ENCODE measurements at regions not wholly inside any gene's neighbourhood (a gene's known extent, or its start where the extent isn't known, plus 50 kb on each side); places are given as distances from the start of the nearest gene placed in this dataset.
"Not testable (repeated sequence)": the region's sequence is repeated elsewhere in the genome, so short reads cannot be mapped to it uniquely, and the experiment has no call there.

DNA sequence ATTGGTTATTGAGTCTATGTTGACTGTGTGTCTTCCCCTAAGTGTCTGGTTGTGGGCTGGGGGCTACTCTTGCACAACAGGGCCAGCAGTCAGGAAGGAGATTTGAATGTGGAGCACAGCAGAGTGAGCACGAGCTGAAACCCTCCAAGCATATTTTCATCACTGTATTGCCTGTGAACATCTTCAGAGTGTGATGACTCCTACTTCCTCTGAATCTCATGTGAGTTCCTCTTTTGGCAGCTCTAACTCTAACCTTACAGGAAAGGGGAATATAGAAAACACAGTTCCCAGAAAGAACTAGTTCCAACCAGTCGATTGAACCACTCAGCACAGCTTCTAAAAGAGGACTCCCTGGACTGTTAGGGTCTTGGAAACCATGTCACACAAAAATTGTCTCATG lies 211.6 kb downstream of the RAP2B start:
- DNase-seq (ENCODE audit: low spot score) = no peak
- no peaks in the 10 kb centered on the region for H3K27me3 ChIP-seq (replicated peaks; ENCODE audit: insufficient read depth)
- no peak overlapping the region for H3K4me3 ChIP-seq
- intact Hi-C loops (cut with DNase I) = no loop called here
- no peaks in the 10 kb centered on the region for H3K9me3 ChIP-seq
- H3K36me3 ChIP-seq = no peaks in the 10 kb centered on the region
- no peaks in the 10 kb centered on the region for H3K4me1 ChIP-seq (replicated peaks)
- no peak overlapping the region for H3K27ac ChIP-seq
- TF ChIP-seq, protein P1, sequence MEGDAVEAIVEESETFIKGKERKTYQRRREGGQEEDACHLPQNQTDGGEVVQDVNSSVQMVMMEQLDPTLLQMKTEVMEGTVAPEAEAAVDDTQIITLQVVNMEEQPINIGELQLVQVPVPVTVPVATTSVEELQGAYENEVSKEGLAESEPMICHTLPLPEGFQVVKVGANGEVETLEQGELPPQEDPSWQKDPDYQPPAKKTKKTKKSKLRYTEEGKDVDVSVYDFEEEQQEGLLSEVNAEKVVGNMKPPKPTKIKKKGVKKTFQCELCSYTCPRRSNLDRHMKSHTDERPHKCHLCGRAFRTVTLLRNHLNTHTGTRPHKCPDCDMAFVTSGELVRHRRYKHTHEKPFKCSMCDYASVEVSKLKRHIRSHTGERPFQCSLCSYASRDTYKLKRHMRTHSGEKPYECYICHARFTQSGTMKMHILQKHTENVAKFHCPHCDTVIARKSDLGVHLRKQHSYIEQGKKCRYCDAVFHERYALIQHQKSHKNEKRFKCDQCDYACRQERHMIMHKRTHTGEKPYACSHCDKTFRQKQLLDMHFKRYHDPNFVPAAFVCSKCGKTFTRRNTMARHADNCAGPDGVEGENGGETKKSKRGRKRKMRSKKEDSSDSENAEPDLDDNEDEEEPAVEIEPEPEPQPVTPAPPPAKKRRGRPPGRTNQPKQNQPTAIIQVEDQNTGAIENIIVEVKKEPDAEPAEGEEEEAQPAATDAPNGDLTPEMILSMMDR (IDR thresholded peaks at IDR 0.05) = no peak
- TF ChIP-seq POLR2A (IDR thresholded peaks at IDR 0.05) (no peak), POLR2AphosphoS5 (IDR thresholded peaks at IDR 0.05) (no peak)
- 82% methylated on average over 2 of the region's 2 CpGs for WGBS

DNA sequence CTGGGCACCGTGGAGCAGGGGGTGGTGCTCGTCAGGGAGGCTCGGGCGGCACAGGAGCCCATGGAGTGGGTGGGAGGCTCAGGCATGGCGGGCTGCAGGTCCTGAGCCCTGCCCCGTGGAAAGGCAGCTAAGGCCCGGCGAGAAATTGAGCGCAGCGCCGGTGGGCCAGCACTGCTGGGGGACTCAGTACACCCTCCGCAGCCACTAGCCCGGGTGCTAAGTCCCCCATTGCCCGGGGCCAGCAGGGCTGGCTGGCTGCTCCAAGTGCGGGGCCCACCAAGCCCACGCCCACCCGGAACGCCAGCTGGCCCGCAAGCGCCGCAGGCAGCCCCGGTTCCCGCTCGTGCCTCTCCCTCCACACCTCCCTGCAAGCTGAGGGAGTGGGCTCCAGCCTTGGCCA lies 216.3 kb downstream of the RAP2B start:
- 94% methylated on average over 9 of the region's 24 CpGs for WGBS
- intact Hi-C loops (cut with DNase I); H3K27ac ChIP-seq; H3K36me3 ChIP-seq; H3K4me3 ChIP-seq; H3K9me3 ChIP-seq; H3K4me1 ChIP-seq (replicated peaks); DNase-seq (ENCODE audit: low spot score); H3K27me3 ChIP-seq (replicated peaks; ENCODE audit: insufficient read depth): not testable (repeated sequence)

DNA sequence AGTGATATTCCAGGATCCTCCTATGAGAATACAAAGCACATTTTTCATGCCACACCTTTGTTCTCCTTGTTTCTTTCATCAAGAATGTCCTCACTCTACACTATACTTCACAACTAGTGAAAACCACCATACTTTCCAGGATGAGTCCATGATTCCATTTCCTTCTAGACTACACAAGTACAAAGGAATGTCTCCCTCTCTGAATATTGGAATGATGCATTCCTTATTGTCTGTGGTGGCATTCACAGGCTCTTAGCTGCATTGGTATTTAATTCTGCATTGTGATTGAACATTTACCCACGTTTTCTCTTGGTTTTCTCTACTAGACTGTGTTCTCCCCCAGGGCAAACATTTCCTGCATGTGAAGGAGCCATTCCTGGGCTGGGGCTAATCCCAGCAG lies 217.5 kb downstream of the RAP2B start:
- Histone ChIP-seq H3K4me1 (replicated peaks) (no peaks in the 10 kb centered on the region), H3K27ac (no peak overlapping the region), H3K9me3 (no peaks in the 10 kb centered on the region), H3K36me3 (no peaks in the 10 kb centered on the region), H3K4me3 (no peak overlapping the region), H3K27me3 (replicated peaks; ENCODE audit: insufficient read depth) (no peaks in the 10 kb centered on the region)
- intact Hi-C loops (cut with DNase I) = no loop called here
- TF ChIP-seq POLR2A (IDR thresholded peaks at IDR 0.05) = no peak
- no peak for TF ChIP-seq POLR2AphosphoS5 (IDR thresholded peaks at IDR 0.05)
- TF ChIP-seq, protein P1 (IDR thresholded peaks at IDR 0.05) = no peak
- WGBS = 52% methylated on average over 1 of the region's 1 CpG
- no peak for DNase-seq (ENCODE audit: low spot score)

DNA sequence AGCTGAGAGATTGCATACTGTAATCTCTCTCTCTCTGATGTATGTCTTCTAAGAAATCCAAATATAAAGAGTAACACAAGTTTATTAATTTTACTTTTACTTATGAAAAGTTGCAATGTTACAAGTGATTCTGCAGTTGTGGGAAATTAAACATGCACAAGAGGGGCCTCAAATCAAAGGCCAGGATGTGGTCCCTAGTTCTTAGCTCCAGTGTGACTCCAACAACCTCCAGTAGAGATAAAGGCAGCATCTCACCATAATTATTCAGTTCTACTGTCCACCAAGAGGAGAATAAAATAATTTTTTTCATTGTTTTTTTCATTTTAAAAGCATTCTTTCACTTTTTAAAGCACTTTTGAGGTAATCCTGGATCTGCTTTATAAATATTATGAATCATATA lies 223.3 kb downstream of the RAP2B start:
- Histone ChIP-seq H3K4me1 (replicated peaks) (no peaks in the 10 kb centered on the region), H3K27ac (no peak overlapping the region), H3K36me3 (no peaks in the 10 kb centered on the region), H3K9me3 (no peaks in the 10 kb centered on the region), H3K27me3 (replicated peaks; ENCODE audit: insufficient read depth) (no peaks in the 10 kb centered on the region), H3K4me3 (no peak overlapping the region)
- intact Hi-C loops (cut with DNase I) = no loop called here
- DNase-seq (ENCODE audit: low spot score) = no peak
- TF ChIP-seq POLR2A (IDR thresholded peaks at IDR 0.05) = no peak
- TF ChIP-seq POLR2AphosphoS5 (IDR thresholded peaks at IDR 0.05) = no peak
- TF ChIP-seq, protein P1 (IDR thresholded peaks at IDR 0.05) = no peak

DNA sequence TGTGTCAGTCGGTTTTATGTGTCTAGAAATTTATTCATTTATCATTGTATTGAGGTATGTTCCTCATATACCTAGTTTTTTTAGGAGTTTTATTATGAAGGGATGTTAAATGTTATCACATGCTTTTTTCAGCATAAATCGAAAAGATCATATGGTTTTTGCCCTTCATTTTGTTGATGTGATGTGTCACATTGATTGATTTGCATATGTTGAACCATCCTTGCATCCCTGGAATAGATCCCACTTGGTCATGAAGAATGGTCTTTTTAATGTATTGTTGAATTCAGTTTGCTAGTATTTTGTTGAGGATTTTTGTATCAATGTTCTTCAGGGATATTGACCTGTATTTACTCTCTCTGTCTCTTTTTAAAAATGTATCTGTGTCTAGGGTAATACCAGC lies 230.3 kb downstream of the RAP2B start:
- DNase-seq (ENCODE audit: low spot score) = no peak
- 94% methylated on average over 2 of the region's 2 CpGs for WGBS
- no peaks in the 10 kb centered on the region for H3K27me3 ChIP-seq (replicated peaks; ENCODE audit: insufficient read depth)
- intact Hi-C loops (cut with DNase I) = no loop called here
- no peak overlapping the region for H3K4me3 ChIP-seq
- no peak overlapping the region for H3K27ac ChIP-seq
- H3K9me3 ChIP-seq = no peaks in the 10 kb centered on the region
- no peaks in the 10 kb centered on the region for H3K4me1 ChIP-seq (replicated peaks)
- no peaks in the 10 kb centered on the region for H3K36me3 ChIP-seq
- no peak for TF ChIP-seq POLR2AphosphoS5 (IDR thresholded peaks at IDR 0.05)
- TF ChIP-seq POLR2A (IDR thresholded peaks at IDR 0.05) = no peak
- TF ChIP-seq, protein P1 (IDR thresholded peaks at IDR 0.05) = no peak
